ENCODE measurements at regions not wholly inside any gene's neighbourhood (a gene's known extent, or its start where the extent isn't known, plus 50 kb on each side); places are given as distances from the start of the nearest gene placed in this dataset.
A peak's percentile ranks its signal among the peaks of the same experiment; 100 is the strongest.
"Not testable (repeated sequence)": the region's sequence is repeated elsewhere in the genome, so short reads cannot be mapped to it uniquely, and the experiment has no call there.

- DNase-seq, result no peak
These were observed 106.3 kb upstream of the DLG1 start for GRCh38 chr3:197404754-197405153.

DNA sequence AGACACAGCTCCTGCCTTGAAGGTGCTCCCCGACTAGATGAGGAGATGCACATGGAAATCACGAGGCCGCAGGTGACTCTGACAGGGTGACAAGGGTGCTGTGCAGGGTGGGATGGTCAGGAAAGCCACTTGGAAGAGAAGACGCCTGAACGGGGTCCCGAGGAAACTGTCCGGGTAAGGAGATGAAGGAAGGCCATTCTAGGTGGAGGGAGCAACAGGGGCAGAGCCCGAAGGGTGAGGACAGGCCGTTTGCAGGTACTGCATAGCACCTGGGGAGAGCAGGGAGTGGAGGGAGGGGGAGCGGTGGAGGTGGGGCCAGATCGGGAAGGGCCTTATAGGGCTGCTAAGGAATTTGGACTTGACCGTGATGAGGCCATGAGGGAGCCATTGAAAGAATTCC, 105.6 kb upstream of the DLG1 start:
- no peak for DNase-seq

DNA sequence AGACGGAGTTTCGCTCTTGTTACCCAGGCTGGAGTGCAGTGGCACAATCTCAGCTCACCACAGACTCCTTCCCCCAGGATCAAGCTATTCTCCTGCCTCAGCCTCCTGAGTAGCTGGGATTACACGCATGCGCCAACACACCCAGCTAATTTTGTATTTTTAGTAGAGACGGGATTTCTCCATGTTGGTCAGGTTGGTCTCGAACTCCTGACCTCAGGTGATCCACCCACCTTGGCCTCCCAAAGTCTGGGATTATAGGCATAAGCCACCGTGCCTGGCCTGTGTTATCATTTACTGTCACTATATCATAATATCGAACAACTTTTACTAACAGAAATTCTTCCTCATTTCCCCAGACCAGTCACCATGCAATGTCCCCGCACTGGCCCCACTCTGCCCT, 104.0 kb upstream of the DLG1 start:
- not testable (repeated sequence) for DNase-seq

DNA sequence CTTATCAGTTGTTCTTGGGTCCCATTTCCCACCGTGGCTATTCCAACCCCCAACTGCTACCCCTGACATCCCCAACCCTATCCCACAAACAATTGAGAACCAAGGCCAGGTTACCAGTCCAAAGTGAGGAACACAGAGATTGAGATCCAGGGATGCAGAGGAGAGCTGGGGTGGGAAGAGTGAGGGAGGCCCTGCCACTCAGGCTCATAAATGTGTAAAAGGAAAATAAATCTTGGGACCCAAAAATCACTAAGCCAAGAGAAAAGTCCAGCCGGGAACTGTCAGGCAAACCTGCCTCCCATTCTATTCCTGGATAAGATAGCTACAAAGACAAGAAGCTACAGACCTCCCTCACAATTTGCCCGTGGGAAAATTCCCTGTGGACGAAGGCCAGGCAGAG, 101.1 kb upstream of the DLG1 start:
- DNase-seq, result no peak

DNA sequence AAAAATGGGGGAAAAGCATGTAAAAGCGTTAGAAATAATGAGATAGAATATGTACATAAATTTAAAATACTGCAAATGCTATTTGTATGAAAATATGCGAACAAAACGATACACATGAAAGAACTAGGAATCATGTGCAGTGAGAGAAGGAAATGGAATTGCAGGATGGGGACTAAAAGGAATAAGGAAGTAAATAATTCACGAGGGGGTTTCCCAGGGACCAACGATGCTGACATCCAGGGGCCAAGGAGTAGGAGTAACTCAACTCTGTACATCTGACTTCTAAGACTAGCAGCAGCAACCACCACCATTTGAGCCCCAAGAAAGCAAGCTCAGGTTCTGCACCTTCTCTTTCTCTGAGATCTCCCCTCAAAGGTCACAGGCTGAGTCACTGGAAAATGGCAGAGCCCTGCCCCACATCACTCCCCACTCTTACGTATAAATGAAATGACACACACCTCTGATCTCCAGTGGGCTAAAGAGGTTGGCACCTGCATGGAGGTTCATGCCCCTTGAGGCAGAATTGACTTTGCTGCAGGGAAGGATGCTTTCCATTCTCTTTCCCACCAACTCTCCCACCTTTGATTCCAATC, 100.0 kb upstream of the DLG1 start:
- DNase-seq, result no peak

GRCh38 chr3:197397838-197398237, 99.4 kb upstream of the DLG1 start:
- DNase-seq, result no peak

DNA sequence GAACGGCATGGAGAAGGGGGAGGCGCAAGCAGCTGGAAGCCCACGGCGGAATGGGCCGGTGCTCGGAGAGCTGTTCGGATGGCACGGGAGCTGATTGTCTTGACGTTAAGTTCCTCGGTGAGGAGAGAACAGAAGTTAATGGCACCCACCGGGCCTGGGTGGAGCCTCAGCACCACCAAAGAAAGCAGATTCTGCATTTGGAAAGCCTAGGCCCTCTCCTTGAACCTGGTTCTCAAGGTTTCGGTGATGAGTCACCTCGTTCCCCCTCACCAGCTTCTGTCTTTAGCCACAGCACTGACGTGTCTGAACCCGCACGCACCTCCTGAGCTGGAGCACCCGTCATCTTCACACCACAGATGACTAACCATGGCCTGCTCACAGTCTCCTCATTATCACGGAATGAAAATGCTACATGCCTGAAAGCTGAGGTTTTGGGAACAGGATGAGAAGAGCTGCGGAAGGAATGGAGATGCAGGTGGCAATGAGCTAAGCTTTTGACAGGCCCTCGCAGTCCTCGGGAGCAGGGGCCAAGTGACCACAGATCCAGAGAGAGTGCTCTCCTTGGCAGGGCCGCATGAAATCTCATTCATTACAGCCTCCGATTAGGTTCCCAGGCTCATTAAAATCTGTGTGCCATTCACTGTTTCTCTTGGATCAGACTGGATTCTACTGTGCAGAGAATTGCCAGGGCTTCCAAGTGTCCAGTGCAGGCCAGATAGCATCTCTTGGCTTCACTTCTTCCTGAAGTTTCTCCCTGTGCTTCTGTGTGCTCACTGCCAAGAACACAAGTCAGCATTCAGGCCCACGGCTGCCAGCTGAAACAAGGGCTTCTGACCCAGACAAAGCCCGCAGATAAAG, 96.3 kb upstream of the DLG1 start:
- DNase-seq, result no peak

- DNase-seq, result not testable (repeated sequence)
These were observed 95.7 kb upstream of the DLG1 start for GRCh38 chr3:197394126-197394463.

DNA sequence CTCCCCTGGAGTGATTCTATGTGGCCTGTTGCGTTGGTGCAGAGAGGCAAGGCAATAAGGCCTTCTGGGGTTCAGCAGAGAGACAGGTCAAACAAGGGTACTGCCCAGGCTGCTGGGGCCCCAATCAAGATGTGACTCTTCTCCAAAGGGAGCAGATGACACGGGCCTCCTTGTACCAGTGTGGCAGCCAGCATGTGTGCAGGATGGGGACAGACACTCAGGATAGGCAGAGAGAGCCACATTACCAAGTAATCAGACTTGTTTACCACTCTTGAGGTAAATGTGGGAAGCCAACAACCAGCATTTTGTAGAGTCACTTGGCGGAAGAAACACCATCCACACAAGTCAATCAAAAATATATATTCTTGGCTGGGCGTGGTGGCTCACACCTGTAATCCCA, 95.3 kb upstream of the DLG1 start:
- DNase-seq, result no peak

- DNase-seq, result no peak
These were observed 94.5 kb upstream of the DLG1 start for GRCh38 chr3:197392961-197393360.

GRCh38 chr3:197381371-197381770, 83.0 kb upstream of the DLG1 start:
- no peak for DNase-seq

DNA sequence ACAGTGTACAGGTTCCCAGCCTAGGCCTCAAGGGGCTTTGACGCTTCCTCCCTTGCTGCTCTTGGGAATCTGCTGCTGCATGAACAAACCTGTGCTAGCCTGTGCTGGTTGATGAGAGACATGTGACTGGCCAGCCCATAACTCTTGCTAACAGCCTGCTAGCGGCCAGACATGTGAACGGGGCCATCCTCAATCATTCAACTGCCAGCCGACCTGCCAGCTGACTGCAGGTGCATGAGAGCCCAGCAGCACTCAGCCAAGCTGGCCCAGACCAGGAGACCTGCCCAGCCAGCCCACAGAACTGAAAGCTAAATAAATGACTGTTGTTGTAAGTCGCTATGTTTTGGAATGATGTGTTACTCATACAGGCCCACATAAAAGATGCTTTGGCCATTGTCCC, 82.4 kb upstream of the DLG1 start:
- no peak for DNase-seq

DNA sequence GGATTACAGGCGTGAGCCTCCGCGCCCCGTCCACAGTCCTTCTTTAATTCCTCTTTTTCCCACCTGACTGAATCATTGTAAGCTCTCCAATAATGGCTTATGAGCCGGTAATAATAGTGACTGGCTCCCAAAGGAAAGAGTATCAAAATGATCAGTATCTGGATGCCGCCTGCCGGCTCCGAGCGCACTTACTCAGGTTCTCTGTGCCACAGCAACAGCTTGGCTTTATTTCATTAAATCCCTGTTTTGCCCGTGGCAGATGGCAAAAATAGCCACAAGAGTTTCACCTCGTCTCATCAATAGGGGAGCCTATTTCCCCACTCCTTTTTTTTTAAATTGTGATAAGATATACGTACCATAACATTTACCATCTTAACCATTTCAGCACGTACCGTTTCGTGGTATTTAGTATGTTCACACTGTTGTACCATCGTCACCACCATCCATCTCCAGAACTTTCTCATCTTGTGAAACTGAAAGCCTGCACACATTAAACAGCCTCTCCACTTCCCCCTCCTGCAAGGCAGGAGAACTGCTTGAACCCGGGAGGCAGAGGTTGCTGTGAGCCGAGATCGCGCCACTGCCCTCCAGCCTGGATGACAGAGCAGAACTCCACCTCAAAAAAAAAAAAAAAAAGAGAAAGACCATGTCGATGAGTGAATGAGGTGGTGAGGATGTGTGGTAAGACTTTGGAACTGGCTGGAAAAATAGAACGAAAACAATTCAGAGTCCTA, 80.7 kb upstream of the DLG1 start:
- DNase-seq, result no peak

DNA sequence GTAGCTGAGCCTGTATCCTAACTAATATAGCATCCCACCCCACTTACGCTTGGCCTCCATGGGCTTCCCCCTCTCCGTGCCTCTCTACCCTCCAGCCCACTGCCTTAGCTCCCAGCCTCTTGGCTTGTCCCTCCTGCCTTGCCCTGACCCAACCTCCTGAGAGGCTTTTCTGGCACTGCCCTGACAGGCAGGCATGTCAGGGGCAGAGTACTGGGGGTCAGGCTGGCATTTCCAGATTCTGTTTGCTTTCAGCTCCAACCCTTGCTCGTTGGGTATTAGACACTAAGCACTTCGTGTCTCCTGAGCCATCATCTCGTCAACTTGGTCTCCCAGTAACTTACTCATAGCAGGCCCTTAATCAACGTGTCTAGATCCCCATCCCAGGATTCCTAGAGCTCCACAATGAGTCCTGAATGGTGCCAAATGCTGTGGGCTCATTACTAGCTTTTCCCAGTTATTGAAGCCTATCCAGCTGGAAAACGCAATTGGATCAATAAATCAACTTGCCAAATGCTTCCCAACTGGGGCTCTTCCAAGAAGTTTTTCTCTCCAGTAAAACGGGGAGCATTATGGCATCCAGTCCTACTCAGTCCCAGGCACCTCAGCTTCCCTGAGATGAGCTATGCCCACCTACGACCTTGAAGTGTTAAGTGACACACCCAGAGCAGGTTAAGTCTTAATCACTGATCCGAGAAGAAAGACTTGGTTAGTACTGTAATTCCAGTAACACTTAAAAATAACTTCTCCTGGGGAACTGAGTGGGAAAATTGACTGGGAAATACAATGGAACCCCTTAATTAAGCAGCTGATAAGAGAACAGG, 78.5 kb upstream of the DLG1 start:
- no peak for DNase-seq

DNA sequence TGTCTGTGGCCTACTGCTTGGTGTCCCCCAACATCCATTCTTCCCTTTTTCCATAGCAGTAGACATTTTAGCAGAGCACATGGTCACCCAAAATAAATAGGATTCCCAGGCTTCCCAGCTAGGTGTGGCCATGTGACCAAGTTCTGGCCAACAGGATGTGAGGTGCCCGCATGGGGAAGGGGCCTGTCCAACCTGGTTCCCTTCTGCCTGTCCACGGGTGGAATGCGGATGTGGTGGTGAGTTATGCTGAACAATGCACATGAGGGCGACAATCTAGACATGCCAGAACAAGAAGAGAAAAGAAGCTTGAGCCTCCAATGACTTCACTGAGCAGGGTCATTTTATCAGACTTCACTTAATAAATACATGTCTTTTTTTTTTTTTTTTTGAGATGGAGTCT, 77.6 kb upstream of the DLG1 start:
- no peak for DNase-seq

- DNase-seq, result no peak
These were observed 76.6 kb upstream of the DLG1 start for GRCh38 chr3:197375001-197375441.

DNA sequence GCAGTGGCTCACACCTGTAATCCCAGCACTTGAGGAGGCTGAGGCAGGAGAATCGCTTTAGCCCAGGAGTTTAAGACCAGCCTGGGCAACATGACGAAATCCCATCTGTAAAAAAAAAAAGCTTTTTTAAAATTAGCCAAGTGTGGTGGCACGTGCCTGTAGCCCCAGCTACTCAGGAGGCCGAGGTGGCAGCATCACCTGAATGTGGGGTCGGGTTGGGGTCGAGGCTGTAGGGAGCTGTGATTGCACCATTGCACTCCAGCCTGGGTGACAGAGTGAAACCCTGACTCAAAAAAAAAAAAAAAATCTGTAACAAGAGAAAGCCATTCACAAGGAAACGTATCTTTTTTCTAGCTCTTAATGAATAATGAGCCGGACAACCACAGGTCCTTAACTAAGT, 74.7 kb upstream of the DLG1 start:
- no peak for DNase-seq

DNA sequence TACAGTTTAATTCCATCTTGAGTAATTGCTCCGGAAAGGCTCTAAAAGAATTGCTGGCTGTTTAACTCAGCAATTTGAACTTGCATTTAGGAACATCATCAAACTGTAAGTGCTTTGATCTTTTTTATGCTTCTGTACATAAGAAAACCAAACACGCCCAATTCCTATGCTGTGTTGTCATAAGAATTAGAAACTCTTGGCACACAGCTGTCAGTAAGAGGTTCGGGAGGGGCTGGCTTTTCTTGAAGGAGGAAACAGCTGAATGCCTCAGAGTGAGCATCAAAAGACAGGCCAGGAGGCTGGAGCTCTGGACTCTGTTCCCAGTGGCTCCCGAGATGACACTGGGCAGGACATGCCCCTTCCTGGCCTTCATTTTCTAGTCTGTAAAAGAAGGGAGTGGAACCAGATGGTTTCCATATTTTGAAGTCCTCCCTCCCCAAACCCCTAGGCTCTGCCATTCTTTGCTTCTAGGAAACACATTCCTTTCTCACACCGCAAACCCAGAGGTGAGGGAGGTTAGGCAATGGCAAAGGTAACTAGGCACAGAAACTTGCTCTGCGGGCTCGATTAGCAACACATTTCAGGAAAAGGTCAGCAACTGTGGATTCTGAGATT, 73.7 kb upstream of the DLG1 start:
- peak; percentile 62 for DNase-seq

DNA sequence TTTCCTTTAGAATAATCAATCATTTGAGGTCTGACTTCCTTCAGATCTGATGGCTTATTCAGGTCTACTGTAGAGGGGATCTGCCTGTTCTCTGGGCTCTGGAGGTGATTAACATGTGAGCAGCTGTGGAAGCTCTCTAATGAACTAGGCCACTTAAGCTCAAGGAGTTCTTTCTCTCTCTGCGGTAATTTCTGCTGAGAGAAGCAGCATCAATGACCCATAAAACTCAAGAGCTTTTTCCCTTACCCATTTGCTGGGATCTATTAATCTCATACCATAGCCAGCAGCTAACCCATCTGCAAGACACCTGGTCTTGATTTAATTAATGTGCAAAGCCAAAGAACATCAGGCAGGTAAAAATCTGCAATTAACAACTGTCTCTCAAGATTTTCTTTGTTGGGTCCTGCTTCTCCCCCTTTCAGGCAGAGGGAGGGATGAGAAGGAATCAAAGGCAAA, 73.2 kb upstream of the DLG1 start:
- DNase-seq, result no peak

DNA sequence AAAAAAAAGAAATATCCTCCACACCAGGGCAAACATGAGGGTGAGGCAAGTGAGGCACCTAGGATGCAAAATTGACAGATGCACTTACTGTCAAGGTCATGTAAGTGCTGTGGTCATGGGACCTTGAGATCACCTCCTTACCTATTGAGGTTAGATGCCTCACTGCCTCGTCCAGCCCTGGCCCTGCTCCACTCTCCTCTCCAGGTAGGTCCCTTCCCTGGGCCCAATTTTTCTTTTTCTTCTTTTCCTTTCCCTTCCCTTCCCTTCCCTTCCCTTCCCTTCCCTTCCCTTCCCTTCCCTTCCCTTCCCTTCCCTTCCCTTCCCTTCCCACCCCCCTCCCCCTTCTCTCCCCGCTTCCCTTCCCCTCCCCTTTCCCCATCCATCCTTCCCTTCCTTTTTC, 71.1 kb upstream of the DLG1 start:
- DNase-seq, result no peak

GRCh38 chr3:197368821-197369220, 70.4 kb upstream of the DLG1 start:
- DNase-seq, result no peak

DNA sequence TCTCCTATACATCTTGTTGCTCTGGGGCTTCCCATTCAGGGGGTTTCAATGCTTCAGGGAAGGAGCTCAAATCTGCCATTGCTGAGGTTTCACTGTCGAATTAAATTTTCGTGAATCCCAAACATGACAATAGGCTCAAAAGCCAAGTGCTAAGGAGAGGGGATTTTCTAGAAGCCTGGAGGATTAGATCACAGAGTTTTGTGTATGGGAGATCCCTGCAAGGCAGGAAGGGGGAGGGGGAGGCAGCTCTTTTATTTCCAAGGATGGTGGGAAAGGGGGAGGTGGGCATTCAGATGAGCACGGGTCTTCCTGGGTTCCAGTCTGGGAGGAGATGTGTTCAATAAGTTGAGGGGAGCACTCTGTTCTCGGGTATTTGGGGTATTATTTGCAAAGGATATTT, 69.9 kb upstream of the DLG1 start:
- DNase-seq, result no peak
